Transverse colon (tissue), 4 donors: ENCODE measurements at regions not wholly inside any gene's neighbourhood (a gene's known extent, or its start where the extent isn't known, plus 50 kb on each side); places are given as distances from the start of the nearest gene placed in this dataset.
"Not testable (repeated sequence)": the region's sequence is repeated elsewhere in the genome, so short reads cannot be mapped to it uniquely, and the experiment has no call there.

Experiments used
- DNase-seq: peaks from one replicate; pipeline ENCODE4 v3.0.0-alpha.2; 2019
- H3K27ac ChIP-seq, 4 donors: fragments of 200-600 bp; sonication (generic); 2 replicates each; pipeline ENCODE4 v1.5.1; 2016 to 2018; ENCODE audit warnings: inconsistent platforms in 4 of 4
- H3K27me3 ChIP-seq: fragments of 200-600 bp; sonication (generic); 2 replicates; pipeline ENCODE4 v1.5.1; 2017; ENCODE audit warnings: inconsistent platforms
- H3K36me3 ChIP-seq, 4 donors: fragments of 200-600 bp; sonication (generic); 2 replicates each; pipeline ENCODE4 v1.5.1; 2017 to 2019; ENCODE audit warnings: inconsistent platforms in 4 of 4
- H3K4me1 ChIP-seq, 4 donors: fragments of 200-600 bp; sonication (generic); 2 replicates each; pipeline ENCODE4 v1.5.1; 2017 to 2020; ENCODE audit warnings: inconsistent platforms in 4 of 4
- H3K4me3 ChIP-seq, 4 donors: fragments of 200-600 bp; sonication (generic); 1 replicate in 1 of 4; 2 replicates in 3 of 4; pipeline versions ENCODE4 v1.5.1 to v1.6.1; 2017 to 2019; ENCODE audit warnings: inconsistent platforms in 4 of 4
- H3K9me3 ChIP-seq, 2 donors: fragments of 200-600 bp; sonication (generic); 2 replicates each; pipeline ENCODE4 v1.5.1; 2017 to 2019; ENCODE audit warnings: inconsistent platforms in 2 of 2
- CTCF ChIP-seq, 5 experiments: fragments of 200-600 bp in 3 of 5; fragments of 450-650 bp in 2 of 5; sonication (generic) in 3 of 5; IDR thresholded peaks; 1 replicate in 2 of 5; 2 replicates in 3 of 5; pipeline ENCODE4 v1.5.1; 2016 to 2017; ENCODE audit warnings: antibody characterized with exemption in 5 of 5, inconsistent platforms in 3 of 5, mild to moderate bottlenecking in 2 of 5, moderate library complexity in 1 of 5
- EP300 ChIP-seq: sonication (generic); formaldehyde crosslinking; IDR thresholded peaks from one replicate; pipeline ENCODE4 v1.6.1; 2017; ENCODE audit warnings: antibody characterized with exemption, low read depth
- POLR2A ChIP-seq: fragments of 450-650 bp; IDR thresholded peaks from one replicate; pipeline ENCODE4 v1.6.1; 2016; ENCODE audit warnings: antibody characterized with exemption, mild to moderate bottlenecking, moderate library complexity
- POLR2AphosphoS5 ChIP-seq, 3 donors: sonication (generic); formaldehyde crosslinking; IDR thresholded peaks; one replicate each; pipeline ENCODE4 v1.6.1; 2016; ENCODE audit warnings: antibody characterized with exemption in 3 of 3
- WGBS, 2 donors: methylation state at CpG; one replicate each; pipeline ENCODE4 v1.1.5; 2018; ENCODE audit warnings: low coverage in 1 of 2; 5-methylcytosine and 5-hydroxymethylcytosine counted together
- in situ Hi-C, 4 donors: fragments of 200-750 bp; cut with MboI; loops; one replicate each; pipeline versions ENCODE4 v1.15.0 to v1.15.1; 2017; ENCODE audit warnings: low sequenced_read_pairs in 3 of 4, low pct_ligation_motif_present in 1 of 4, low pct_unique_long_range_greater_than_20kb in 1 of 4
- intact Hi-C: fragments of 100-400 bp; cut with DNase I; formaldehyde crosslinking; loops from one replicate; pipeline ENCODE4 v1.15.1; 2023; ENCODE audit warnings: low total_unique reads

DNA sequence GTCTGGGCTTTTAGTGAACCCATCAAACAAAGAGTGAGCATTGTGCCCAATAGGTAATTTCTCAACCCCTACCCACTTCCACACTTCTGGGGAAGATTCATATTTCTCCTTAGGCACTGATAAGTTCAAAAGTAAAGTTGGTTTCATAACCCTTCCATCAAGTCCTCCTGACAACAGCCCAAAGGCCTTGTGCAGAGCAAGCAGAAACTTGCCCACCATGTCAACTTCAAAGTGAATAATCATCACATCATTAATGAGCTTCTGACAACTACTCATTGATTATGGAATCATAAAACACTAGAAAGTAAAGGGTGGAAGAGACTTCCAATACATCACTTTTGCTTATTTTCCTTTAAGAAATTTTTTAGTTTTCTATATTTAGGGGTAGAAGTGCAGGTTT is 163.3 kb upstream of the HSFY2 start:
- Histone ChIP-seq H3K9me3 (no peaks in the 10 kb centered on the region), H3K36me3 (no peaks in the 10 kb centered on the region), H3K27ac (no peak overlapping the region), H3K4me1 (no peaks in the 10 kb centered on the region), H3K27me3 (no peaks in the 10 kb centered on the region), H3K4me3 (no peak overlapping the region)
- intact Hi-C loops = no loop called here
- no peak for TF ChIP-seq POLR2AphosphoS5 (IDR thresholded peaks at IDR 0.05)
- TF ChIP-seq EP300 = no peak
- no peak for TF ChIP-seq CTCF (IDR thresholded peaks at IDR 0.05)
- TF ChIP-seq POLR2A = no peak
- in situ Hi-C loops = no loop called here
- no peak for DNase-seq

GRCh38 chrY:18919256-18919655 is 145.7 kb upstream of the HSFY2 start:
- WGBS, 2 donors = no CpG with 5 or more reads among the region's 5 CpGs
- Histone ChIP-seq H3K27me3 (no peaks in the 10 kb centered on the region), H3K4me3 (no peak overlapping the region), H3K4me1 (no peaks in the 10 kb centered on the region), H3K36me3 (no peaks in the 10 kb centered on the region), H3K27ac (no peak overlapping the region), H3K9me3 (no peaks in the 10 kb centered on the region)
- intact Hi-C loops = no loop called here
- no peak for TF ChIP-seq POLR2AphosphoS5 (IDR thresholded peaks at IDR 0.05)
- TF ChIP-seq POLR2A = no peak
- TF ChIP-seq CTCF (IDR thresholded peaks at IDR 0.05) = no peak
- no peak for TF ChIP-seq EP300
- DNase-seq = no peak
- in situ Hi-C loops = no loop called here

DNA sequence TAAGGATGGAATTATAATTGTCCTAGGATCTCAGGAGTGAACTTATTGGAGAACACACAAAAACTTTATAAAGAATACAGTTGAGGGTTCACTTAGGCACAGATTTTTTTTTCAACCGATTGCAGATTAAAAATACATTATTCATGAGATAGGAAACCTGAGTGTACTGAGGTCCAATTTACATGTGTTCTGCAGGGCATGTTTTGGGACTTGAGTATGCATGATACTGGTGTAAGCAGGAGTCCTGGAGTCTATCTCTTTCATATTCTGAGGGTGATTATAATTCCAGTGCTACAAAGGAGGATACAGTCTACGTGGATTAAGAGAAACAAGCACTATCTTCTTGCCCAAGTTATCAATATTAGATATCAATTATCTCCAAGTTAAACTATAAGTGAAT is 139.3 kb upstream of the HSFY2 start:
- no CpG with 5 or more reads among the region's 2 CpGs for WGBS, 2 donors
- Histone ChIP-seq H3K27ac (no peak overlapping the region), H3K4me1 (no peaks in the 10 kb centered on the region), H3K27me3 (no peaks in the 10 kb centered on the region), H3K9me3 (no peaks in the 10 kb centered on the region), H3K4me3 (no peak overlapping the region), H3K36me3 (no peaks in the 10 kb centered on the region)
- in situ Hi-C loops (no loop called here), intact Hi-C loops (no loop called here)
- DNase-seq = no peak
- no peak for TF ChIP-seq EP300
- no peak for TF ChIP-seq POLR2A
- TF ChIP-seq CTCF (IDR thresholded peaks at IDR 0.05) = no peak
- TF ChIP-seq POLR2AphosphoS5 (IDR thresholded peaks at IDR 0.05) = no peak

DNA sequence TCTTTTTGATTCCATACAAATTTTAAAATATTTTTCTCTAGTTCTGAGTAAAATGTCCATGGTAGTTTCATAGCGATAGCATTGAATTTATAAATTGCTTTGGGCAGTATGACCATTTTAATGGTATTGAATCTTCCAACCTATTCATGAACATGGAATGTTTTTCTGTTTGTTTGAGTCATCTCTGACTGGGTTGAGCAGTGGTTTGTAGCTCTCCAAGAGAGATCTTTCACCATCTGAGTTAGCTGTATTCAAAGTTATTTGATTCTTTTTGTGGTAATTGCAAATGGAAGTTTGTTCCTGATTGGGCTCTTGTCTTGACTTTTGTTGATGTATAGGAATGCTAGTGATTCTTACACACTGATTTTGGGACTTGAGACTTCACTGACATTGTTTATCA is 136.3 kb upstream of the HSFY2 start:
- in situ Hi-C loops (no loop called here), intact Hi-C loops (no loop called here)
- no peak for DNase-seq
- H3K4me3 ChIP-seq = no peak overlapping the region
- TF ChIP-seq EP300 (no peak), CTCF (IDR thresholded peaks at IDR 0.05) (no peak), POLR2A (no peak), POLR2AphosphoS5 (IDR thresholded peaks at IDR 0.05) (no peak)
- H3K9me3 ChIP-seq = no peaks in the 10 kb centered on the region
- no peaks in the 10 kb centered on the region for H3K27me3 ChIP-seq
- H3K4me1 ChIP-seq = no peaks in the 10 kb centered on the region
- 100% methylated on average over 1 of the region's 1 CpG; no CpG with 5 or more reads in 1 of the 2 donors for WGBS, 2 donors
- H3K27ac ChIP-seq = no peak overlapping the region
- no peaks in the 10 kb centered on the region for H3K36me3 ChIP-seq

GRCh38 chrY:18906198-18906597 is 132.7 kb upstream of the HSFY2 start:
- H3K4me1 ChIP-seq, H3K27me3 ChIP-seq, intact Hi-C loops, in situ Hi-C loops, H3K4me3 ChIP-seq, H3K27ac ChIP-seq, DNase-seq, H3K9me3 ChIP-seq, H3K36me3 ChIP-seq: not testable (repeated sequence)
- no CpG with 5 or more reads among the region's 8 CpGs for WGBS, 2 donors
